AG10803 (cell line): ENCODE measurements at regions not wholly inside any gene's neighbourhood (a gene's known extent, or its start where the extent isn't known, plus 50 kb on each side); places are given as distances from the start of the nearest gene placed in this dataset.

Experiments used
- DNase-seq: peaks from one replicate; pipeline ENCODE4 v3.0.0; 2010; ENCODE audit warnings: low read depth
- H3K4me3 ChIP-seq: 2 replicates; pipeline ENCODE4 v1.5.1; 2011; ENCODE audit warnings: mild to moderate bottlenecking, low read length, control low read depth
- TF ChIP-seq, protein P1 (sequence below): conservative IDR thresholded peaks from 2 replicates; pipeline ENCODE4 v1.5.1; 2011; ENCODE audit warnings: mild to moderate bottlenecking, low read length, control low read depth, inconsistent platforms

GRCh38 chr6:77353129-77353528 is 110.2 kb downstream of the HTR1B start:
- TF ChIP-seq, protein P1, sequence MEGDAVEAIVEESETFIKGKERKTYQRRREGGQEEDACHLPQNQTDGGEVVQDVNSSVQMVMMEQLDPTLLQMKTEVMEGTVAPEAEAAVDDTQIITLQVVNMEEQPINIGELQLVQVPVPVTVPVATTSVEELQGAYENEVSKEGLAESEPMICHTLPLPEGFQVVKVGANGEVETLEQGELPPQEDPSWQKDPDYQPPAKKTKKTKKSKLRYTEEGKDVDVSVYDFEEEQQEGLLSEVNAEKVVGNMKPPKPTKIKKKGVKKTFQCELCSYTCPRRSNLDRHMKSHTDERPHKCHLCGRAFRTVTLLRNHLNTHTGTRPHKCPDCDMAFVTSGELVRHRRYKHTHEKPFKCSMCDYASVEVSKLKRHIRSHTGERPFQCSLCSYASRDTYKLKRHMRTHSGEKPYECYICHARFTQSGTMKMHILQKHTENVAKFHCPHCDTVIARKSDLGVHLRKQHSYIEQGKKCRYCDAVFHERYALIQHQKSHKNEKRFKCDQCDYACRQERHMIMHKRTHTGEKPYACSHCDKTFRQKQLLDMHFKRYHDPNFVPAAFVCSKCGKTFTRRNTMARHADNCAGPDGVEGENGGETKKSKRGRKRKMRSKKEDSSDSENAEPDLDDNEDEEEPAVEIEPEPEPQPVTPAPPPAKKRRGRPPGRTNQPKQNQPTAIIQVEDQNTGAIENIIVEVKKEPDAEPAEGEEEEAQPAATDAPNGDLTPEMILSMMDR, result no peak
- no peak for DNase-seq
- H3K4me3 ChIP-seq, result no peak overlapping the region

DNA sequence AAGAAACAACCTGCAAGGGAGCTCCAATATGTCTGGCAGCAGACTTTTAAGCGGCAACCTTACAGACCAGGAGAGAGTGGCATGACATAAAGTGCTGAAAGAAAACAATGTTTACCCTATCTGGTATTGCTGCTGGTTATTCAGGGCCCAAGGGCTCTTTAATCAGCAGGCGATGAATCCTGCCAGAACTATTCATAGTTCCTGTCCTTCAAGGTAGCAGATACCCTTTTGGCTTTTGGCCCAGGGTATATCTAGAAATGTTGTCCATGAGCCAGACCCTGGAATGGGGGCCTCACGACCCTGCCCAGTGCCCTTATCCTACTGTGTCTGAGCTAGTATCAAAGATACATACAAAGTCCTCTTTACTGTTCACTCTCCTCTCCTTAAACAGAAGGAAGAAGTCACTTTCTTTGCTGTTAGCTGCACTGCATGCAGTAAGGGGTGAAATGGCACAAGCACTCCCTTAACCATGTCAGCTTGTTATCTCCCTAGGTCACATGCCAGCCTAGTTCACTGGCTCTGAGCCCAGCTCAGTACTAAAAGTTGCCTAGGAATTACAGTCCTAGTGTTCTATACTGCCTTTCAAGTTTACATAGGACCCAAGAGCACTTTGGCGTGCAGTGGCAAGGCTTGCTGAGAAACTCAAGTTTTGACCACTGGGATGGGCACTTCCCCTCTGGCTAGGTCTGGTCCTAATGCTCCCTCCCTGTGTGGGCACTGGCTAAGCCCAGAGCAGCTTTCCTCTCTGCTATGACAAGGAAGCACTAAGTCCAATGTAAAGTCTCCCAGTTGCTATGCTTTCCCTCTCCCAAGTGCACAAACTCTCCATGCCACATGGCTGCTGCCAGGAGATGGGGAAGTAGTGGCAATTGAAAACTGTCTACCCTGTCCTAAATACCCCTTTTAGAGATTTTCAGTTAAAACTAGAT is 122.0 kb downstream of the HTR1B start:
- no peak overlapping the region for H3K4me3 ChIP-seq
- no peak for DNase-seq
- TF ChIP-seq, protein P1, result no peak

DNA sequence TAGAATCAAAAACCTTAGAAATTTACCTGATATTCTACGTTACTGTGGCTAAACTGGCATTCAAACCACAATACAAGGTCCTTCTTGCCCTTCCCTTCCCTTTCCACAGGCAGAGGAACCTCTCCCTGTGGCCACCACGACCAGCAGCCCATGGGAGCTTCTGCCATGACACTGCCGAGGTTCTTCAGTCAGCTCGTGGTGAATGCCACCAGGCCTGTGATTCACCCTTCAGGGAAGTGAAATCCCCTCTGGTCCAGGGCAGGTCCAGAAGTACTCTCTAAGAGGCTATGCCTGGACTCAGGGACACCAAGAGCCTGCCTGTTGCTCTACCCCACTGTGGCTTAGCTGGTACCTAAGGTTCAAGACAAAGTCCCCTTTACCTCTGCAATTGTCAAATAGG is 123.0 kb downstream of the HTR1B start:
- TF ChIP-seq, protein P1, result no peak
- H3K4me3 ChIP-seq, result no peak overlapping the region
- no peak for DNase-seq

- DNase-seq, result no peak
- H3K4me3 ChIP-seq, result no peak overlapping the region
- TF ChIP-seq, protein P1, result no peak
Observed at GRCh38 chr6:77339926-77340325, 123.4 kb downstream of the HTR1B start.

- TF ChIP-seq, protein P1, result no peak
- H3K4me3 ChIP-seq, result no peak overlapping the region
- no peak for DNase-seq
Observed at GRCh38 chr6:77337392-77337791, 125.9 kb downstream of the HTR1B start.

DNA sequence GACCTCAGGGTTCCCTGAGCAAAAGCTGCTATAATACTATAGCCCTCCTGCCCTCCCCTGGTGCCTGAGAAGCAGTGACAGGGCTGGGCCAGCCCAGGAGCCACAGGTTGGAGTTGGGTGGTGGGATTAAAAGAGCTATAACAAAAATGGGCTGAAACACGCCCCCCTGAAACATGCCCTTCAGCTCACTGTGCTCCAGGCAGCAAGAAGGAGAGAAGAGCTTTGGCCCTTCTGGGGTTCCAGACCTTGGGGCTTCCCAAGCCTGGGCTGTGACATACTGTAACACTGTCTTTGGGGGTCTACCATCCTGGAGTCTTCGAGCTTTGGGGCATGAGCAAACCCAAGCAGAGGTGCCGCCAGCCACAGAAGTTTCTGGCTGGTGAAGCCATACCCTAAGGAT is 129.2 kb downstream of the HTR1B start:
- no peak overlapping the region for H3K4me3 ChIP-seq
- TF ChIP-seq, protein P1, result no peak
- DNase-seq, result no peak
